GM11168 (cell line): ENCODE measurements at regions not wholly inside any gene's neighbourhood (a gene's known extent, or its start where the extent isn't known, plus 50 kb on each side); places are given as distances from the start of the nearest gene placed in this dataset.
"Not testable (repeated sequence)": the region's sequence is repeated elsewhere in the genome, so short reads cannot be mapped to it uniquely, and the experiment has no call there.

Experiments used
- in situ Hi-C: fragments of 300-500 bp; cut with MboI; formaldehyde crosslinking; loops from one replicate; pipeline ENCODE4 v1.12.0; 2022; ENCODE audit warnings: low sequenced_read_pairs; ENCODE audit not compliant: unreplicated experiment

DNA sequence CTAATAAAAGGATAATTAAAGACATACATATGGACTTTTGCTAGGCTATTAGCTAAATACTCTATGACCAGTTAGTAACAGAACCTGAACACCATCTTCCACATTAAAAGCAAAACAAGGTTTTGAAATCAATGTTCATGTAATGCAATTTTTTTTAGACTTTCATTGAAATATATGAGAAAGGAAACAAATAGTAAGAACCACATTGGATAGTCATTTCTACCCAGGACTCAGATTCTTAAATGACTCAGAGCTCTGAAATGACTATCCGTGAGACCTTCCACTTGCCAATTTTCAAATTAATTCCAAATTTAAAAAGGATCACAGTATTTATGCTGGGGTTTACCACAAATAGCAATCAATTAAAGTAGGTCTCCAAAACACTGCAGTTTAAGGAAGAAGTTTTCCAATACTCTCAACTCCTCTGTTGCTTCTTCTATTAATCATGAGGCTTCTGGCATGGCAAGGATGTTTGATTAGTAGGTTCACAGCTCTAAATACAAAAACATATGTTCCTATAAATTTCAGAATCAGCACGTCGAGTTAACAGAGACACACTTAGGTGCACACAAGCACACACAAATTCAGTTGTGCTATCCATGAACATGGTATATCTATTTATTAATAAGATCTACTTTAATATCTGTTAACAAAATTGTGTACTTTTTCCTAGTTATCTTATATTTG lies 841.0 kb downstream of the RNF144A start:
- in situ Hi-C loops = no loop called here

DNA sequence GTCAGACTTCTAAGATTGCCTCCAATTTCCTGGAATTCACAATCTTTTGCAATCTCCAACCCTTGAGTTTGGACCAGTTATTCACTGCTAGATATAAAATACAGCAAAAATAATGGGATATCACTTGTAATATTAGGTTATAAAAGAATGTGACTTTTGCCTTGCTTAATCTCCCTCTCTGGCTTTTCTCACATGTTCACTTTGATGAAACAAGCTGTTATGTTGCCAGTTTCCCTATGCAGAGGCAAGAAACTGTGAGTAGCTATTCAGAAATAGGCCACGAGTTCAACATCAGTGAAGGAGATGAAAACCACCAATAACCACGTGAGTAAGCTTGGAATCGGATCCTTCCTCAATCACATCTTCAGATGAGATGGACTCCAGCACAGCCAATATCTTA lies 842.7 kb downstream of the RNF144A start:
- in situ Hi-C loops = no loop called here

DNA sequence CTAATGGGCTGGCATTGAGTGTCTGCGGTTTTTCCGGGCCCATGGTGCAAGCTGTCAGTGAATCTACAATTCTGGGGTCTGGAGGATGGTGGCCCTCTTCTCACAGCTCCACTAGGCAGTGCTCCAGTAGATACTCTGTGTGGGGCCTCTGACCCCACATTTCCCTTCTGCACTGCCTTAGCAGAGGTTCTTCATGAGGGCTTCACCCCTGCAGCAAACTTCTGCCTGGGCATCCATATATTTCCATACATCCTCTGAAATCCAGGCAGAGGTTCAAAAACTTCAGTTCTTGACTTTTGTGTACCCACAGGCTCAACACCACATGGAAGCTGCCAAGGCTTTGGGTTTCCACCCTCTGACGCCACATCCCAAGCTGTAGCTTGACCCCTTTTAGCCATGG lies 846.2 kb downstream of the RNF144A start:
- in situ Hi-C loops = not testable (repeated sequence)

DNA sequence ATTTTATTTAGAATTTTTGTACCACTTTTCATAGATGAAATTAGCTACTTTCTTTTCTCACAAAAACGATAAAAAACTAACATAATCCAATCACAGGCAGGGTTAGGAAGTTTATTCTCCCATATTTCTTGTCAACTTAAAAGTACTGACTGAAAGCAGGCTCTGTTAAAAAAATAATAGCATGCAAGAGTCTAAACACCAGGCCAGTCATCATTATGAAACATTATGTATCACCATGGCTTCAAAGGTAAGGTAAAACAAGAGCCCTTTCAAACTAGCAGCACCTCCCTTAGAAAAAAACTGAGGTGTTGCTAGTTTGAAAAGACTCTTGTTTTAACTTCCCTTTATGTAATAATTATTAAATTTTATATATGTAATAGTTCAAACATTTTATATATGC lies 848.0 kb downstream of the RNF144A start:
- in situ Hi-C loops = no loop called here

DNA sequence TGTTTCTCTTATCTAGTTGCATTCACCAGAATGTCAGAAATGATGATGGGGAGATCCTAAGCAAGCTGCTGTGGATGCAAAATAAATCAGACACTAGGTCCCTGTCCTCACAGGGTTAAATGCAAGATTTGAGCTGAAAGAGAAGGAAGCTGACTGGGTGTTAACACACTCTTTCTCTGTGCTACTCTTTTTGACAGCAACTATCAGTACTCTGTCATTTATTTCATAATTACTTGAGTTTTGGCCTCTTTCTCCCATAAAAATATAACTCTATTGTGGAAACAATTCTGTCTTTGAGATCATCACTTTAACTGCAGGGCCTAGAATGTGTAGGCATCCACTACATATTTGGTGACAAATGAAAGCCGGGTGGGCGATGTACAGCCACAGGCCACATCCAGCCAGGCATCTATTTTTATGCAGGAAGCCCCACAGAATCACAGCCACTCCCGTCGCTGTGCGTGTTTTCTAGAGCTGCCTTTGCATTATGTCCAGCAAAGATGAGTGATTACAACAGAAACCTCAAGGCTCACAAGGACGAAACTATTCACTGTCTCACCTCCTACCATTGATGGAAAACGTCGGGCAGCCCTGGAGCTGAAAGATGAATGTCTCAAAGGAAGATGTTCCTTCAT lies 849.0 kb downstream of the RNF144A start:
- in situ Hi-C loops = no loop called here

DNA sequence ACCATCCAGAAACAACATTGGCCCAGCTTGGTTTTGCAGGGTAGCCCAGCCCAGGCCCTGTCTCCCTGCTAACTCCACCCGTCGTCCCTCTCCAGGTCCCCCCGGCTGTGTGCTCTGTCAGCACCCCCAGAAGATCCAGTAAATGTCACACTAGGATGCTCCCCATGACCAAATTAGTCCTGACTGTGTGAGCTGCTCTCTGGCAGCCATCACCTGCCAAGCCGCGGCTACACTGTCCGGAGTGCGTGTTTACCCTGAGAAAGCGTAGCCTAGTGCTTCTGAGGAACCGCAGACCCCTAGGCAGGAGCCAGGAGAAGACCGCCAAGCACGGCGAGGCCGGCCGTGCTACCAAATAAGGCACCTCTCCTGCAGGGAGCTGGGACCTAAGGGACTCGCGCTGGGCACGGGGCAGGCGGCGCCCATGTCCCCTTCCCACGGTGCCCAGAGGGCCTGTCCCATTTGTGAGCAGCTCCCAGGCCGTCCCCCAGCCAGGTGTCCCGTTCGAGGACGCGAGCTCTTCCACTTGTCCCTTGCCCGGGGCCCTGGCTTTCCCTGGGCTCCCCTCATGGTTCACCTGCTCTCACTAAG lies 849.9 kb downstream of the RNF144A start:
- in situ Hi-C loops = no loop called here

DNA sequence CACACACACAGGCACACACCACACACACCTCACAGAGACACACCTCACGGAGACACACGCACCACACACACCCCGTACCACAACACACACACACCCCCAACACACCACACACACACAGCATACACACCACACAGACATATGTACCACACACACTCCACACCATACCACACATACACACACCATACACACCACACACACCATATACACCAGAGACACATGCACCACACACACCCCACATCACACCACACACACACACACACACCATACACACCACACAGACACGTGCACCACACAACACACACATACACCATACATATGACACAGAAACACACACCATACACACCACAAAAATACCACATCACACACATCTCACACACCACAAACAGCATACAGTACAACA lies 850.7 kb downstream of the RNF144A start:
- in situ Hi-C loops = no loop called here

DNA sequence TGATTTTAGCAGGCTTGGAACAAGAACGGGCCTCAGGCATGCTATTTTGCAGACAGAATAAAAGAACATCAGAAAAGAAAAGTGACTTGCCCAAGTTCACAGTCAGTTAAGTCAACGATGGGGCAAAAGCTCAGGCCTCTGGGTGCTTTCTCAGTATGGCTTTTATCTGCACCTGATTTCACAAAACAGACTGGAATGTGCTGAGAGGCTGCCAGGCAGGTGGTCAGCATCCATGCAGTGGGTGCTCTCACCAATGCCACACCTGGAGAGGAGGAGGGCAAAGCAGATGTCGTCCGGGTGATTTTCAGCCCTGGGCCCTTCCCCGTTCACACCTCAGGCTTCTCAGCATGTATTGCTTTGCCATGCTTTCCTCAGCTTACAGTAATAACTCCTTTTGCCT lies 854.6 kb downstream of the RNF144A start:
- in situ Hi-C loops = no loop called here

DNA sequence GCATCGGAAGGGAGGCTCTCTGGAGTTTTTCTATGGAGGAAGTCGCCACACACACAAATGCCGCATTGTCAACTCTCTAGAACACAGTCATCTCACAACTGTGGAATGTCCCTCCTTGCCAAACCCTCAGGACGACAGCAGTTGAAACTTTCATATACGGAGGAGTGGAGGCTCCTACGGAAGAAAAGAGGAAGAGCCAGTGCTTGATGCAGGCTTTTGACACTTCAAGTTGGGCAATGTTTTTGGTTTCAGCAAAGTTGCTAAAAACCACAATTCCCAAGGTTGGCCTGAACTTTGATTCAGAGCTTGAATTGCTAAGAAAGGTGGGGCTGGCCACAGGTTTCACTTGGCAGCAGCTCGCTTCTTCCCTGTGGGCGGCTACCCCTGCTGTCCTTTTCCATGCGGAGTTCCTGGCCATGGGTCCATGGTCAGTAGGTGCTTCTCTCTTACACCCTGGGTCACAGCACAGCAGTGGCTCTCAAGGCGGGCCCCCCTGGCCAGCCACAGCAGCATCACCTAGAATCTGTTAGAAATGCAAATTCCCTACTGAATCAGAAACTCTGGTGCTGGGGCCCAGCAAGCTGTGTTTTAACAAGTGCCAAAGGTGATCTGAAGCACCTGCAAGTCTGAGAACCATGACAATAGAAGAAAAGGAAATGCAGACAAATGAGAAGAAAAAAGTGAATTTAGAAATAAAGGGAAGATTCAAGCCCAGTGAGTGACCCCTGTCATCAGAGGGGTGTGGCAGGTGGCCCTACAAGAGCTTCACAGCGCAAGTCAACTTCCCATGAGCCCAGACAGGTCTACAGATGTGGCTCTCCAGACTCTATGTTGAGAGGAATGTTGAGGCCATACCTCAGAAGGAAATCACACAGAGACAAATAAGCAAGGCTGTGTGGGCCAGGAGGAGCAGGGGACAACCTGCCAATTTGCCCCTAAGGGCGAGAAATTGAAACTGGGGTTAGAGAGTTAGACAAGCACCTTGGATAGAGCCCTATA lies 856.4 kb downstream of the RNF144A start:
- in situ Hi-C loops = no loop called here

DNA sequence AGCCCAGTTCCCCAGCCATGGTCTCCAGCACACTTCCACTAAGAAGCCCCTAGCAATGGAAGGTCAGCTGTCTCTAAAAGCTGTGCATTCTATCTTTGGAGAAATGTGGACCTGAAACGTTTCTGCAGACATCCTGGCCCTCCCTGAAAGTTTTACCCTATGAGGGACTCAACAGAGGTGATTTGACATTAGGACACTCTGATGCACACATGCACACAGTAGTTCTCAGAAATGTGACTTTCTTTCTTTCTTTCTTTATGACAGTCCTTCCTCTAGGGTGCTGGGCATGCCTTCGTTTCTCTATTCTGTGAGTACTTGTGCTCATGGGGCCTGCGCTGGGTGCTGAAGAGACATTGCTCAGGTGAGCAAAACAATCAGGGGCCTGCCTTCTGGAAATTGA lies 857.3 kb downstream of the RNF144A start:
- in situ Hi-C loops = no loop called here

DNA sequence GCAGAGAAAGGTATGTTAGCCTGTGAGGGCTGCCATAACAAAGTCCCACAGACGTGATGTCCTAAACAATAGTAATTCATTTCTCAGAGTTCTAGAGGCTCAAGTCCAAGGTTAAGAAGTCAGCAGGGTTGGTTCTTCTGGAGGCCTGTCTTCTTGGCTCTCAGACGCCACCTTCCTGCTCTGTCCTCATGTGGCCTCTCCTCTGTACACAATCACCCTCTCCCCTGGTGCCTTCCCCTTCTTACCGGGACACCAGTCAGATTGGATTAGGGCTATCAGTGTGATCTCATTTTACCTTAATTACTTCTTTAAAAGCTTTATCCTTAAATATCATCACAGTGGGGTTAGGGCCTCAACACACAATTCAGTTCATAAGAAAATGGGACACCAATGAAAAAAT lies 860.5 kb downstream of the RNF144A start:
- in situ Hi-C loops = no loop called here

DNA sequence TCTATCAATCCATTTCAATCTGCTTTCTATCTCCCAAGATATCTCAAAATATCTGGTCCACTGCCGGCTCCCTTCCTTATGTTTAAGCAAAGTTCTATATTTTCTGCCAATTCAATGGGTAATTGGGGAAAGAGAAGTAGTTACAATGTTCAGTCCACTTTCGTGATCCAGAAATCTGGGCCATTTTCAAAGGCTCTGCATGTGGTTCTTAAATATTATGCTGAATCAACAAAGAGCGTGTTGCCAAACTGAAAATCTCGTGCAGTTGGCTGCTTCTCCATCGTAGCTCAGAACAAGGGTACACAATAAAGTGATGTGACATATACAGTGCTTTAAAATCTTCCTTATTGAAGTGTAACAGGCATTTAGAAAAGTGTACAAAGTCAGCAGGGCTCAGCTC lies 863.1 kb downstream of the RNF144A start:
- in situ Hi-C loops = no loop called here

DNA sequence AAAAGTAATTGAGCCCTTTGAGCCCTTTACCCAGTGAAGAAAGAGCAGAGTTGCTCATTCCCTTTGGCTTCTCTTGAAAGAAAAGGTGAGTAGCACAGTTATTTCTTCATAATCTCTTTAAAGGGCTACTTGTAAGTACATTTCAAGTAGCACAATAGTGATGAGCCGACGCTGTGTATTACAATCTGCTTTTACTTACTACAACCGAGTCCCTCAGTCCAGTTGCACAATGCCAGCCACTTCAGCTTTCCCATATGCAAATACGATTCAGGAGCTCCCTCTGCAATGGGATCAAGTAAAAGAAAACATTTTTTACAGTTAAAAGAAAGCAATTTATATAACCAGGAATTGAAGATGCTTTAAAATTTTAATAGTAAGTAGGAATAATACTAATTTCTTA lies 868.5 kb downstream of the RNF144A start:
- in situ Hi-C loops = no loop called here

DNA sequence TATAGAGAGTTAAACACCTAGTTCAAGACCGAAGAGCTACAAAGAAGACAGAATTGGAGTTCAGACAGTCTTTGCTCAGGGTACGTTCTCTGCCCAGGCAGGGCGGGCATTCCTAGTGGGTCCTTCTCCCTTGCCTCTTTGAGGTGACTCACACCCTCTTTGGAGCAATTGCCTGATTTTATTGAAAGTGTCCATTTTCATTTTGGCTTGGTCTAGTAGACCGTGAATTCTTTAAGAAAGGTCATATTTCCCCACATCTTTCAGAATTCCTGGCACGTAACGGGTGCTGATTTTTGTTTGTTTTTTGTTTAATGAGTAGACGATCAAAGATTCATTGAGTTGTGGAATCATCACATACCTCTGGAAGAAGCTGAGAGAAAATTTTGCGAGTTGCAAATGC lies 871.5 kb downstream of the RNF144A start:
- in situ Hi-C loops = no loop called here

DNA sequence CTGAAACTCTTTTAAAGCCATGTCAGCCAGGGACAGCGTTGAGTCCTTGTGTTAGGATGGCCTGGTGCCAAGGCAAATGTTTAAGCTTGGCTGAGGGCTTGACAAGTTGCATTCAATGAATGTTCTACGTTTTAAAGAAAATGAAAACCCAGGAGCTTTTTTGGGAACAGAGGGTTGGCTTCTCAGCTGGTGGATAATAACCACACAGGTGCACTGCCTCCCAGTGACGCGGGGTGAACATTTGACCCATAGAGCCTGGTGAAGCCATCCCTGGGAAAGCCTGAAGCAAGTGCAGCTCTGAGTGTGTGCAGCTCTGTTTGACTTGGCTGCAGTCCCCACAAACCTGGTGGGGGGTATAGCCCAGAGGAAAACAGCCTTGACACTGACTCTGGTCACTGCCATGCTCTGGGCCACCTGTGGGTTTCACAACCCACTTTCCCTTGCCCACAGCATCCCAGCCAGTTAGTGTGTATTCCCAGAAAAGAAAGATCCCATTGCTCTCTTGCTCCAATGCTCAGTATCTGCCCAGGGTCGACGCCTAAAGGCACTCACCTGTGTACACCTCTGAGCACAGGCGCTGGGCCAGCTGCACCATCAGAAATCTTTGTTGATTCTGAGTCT lies 874.9 kb downstream of the RNF144A start:
- in situ Hi-C loops = no loop called here

DNA sequence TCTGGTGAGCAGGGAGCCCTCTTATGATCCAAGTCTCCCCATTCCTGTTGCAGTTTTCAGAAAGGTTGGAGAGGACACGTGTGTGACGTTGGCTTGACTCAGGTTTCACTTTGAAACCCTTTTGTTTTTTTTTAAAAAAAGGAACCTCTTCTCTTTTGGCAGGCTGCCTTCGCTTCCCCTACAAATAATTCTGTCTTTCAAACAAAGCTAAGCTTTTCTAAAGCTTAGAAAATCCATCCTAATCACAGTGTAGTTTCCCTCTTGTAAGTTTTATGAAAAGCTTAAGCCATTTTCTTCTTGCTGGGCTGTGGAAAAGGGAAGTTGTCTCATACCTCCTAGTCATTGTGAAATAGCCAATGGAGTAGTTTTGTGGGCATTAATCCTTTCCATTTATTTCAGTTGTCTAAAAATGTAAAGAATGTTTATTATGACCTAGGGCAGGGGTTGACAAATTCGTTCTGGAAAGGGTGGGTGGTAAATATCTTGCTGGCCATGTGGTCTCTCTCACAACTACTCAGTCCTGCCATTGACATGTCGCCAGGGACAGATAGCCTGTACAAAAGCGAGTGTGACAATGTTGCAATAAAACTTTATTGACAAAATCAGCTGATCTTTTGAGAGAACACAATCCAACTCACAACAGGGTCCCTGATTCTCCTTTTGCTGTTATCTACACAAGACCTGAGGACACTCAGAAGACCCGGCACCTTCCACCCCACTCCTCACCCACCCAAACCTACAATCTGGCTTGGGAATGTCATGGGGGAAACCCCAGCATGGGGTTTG lies 878.8 kb downstream of the RNF144A start:
- in situ Hi-C loops = no loop called here

DNA sequence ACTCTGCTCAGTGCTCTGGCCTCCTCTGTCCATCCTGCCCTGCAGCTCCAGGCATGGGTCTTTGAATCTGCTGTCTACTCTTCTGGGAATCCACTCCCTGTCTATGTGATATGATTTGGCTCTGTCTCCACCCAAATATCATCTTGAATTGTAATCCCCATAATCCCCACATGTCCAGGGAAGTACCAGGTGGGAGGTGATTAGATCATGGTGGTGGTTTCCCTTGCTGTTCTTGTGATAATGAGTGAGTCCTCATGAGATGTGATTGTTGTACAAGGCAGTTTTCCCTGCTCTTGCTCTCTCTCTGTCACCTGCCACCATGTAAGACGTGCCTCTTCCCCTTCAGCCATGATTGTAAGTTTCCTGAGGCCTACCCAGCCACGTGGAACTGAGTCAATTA lies 881.8 kb upstream of the ID2 start:
- in situ Hi-C loops = no loop called here

DNA sequence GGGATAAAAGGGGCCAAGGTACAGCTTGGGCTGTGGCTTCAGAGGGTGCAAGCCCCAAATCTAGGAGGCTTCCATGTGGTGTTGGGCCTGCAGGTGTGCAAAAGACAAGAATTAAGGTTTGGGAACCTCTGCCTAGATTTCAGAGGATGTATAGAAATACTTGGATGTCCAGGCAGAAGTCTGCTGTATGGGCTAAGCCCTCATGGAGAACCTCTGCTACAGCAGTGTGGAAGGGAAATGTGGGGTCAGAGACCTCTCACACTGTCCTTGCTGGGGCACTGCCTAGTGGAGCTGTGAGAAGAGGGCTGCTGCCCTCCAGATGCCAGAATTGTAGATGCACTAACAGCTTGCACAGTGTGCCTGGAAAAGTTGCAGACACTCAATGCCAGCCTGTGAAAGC lies 880.6 kb upstream of the ID2 start:
- in situ Hi-C loops = no loop called here

DNA sequence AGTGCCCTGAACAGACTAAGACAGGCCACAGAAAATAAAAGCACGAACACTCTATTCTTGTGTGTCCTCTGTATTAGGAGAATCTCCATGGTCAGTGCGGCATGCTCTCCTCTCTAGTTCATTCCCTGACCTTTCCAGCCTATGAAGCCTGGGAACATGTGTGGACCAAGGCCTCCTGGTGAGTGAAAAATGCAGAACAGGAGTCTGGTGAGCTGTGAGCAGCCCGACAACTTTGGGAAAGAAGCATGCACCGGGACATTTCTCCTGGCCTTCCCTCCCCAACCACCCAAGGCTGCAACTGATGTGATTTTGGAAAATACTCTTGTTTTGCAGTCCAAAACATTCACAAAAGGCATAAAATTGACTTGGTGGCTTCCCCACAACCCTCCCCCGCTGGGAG lies 878.3 kb upstream of the ID2 start:
- in situ Hi-C loops = no loop called here

DNA sequence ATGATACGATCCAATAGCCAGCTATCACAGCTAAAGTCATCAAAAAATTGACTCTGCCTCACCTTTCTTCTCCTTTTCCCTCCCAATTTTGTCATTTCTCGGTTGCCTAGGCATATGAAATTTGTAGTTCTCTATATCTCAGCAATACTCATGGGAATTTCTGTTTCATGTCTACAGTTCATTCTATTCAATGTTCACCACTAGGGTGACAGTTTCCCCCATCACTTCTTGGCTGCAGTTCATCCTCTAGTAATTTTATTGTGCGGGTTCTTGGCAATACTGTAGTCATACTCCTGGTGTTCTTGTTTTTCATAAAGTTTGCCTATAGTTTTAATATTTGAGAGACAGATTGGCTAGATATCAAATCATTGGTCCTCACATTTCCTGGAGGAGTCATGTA lies 872.2 kb upstream of the ID2 start:
- in situ Hi-C loops = no loop called here
